H1 (cell line): ENCODE measurements at regions not wholly inside any gene's neighbourhood (a gene's known extent, or its start where the extent isn't known, plus 50 kb on each side); places are given as distances from the start of the nearest gene placed in this dataset.

Experiments
- EZH2 ChIP-seq: fragments of 200-600 bp; sonication (generic); IDR thresholded peaks from 2 replicates; pipeline ENCODE4 v1.7.1; 2012; ENCODE audit warnings: low read depth, mild to moderate bottlenecking, moderate library complexity, low read length, inconsistent platforms; ENCODE audit not compliant: severe bottlenecking
- POLR2AphosphoS5 ChIP-seq: IDR thresholded peaks from 2 replicates; pipeline ENCODE4 v1.6.1; 2011; ENCODE audit warnings: low read depth, low read length
- RAD21 ChIP-seq, 2 experiments: IDR thresholded peaks in 1 of 2; conservative IDR thresholded peaks in 1 of 2; 2 replicates each; pipeline ENCODE4 v1.6.1; 2011; ENCODE audit warnings: low read depth in 2 of 2, low read length in 2 of 2, improper control_type of control experiment in 1 of 2, inconsistent platforms in 1 of 2, mild to moderate bottlenecking in 1 of 2, moderate library complexity in 1 of 2
- SRF ChIP-seq: IDR thresholded peaks from 2 replicates; pipeline ENCODE4 v1.6.1; 2011; ENCODE audit warnings: mild to moderate bottlenecking, low read depth, low read length, moderate library complexity
- TF ChIP-seq, protein P1 (sequence below): IDR thresholded peaks from 2 replicates; pipeline ENCODE4 v1.6.1; 2011; ENCODE audit warnings: low read length, improper control_type of control experiment

DNA sequence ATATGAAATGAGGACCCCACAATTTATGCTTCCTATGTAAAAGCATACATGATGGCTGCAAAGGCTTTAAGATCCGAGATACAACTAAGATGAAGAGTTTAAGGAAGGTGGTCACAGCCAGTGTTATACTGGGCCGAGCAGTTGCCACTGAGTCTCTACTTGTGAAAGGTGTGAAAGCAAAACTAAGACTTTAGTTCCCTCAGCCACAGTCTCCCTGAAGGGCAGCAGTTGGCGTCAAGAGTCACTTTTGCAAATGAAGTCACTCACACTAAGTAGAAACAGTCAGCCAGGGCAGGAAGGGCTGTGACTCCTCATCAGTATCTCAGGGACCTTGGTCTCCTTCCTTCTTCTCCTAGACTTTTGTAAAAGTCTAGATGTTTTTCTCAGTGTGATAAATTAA lies 191.6 kb upstream of the MCHR2 start:
- TF ChIP-seq SRF = no peak
- no peak for TF ChIP-seq EZH2
- TF ChIP-seq, protein P1, sequence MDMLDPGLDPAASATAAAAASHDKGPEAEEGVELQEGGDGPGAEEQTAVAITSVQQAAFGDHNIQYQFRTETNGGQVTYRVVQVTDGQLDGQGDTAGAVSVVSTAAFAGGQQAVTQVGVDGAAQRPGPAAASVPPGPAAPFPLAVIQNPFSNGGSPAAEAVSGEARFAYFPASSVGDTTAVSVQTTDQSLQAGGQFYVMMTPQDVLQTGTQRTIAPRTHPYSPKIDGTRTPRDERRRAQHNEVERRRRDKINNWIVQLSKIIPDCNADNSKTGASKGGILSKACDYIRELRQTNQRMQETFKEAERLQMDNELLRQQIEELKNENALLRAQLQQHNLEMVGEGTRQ = no peak
- TF ChIP-seq RAD21 (IDR thresholded peaks at IDR 0.05 in 1 of 2, conservative IDR thresholded peaks at IDR 0.05 in 1 of 2; ENCODE audit: low read depth in 2 of 2, low read length in 2 of 2) = no peak
- no peak for TF ChIP-seq POLR2AphosphoS5
